Spleen (tissue), 11 donors: ENCODE measurements at regions not wholly inside any gene's neighbourhood (a gene's known extent, or its start where the extent isn't known, plus 50 kb on each side); places are given as distances from the start of the nearest gene placed in this dataset.

ENCODE experiments used
- DNase-seq: peaks from one replicate; pipeline ENCODE4 v3.0.0-alpha.2; 2020
- H3K27ac ChIP-seq, 8 donors: fragments of 200-600 bp; sonication (generic) in 7 of 8; 1 replicate in 4 of 8; 2 replicates in 4 of 8; pipeline versions ENCODE4 v1.5.0 to v1.8.0; 2016 to 2021; ENCODE audit warnings: inconsistent platforms in 4 of 8, mild to moderate bottlenecking in 4 of 8, moderate library complexity in 1 of 8
- H3K27me3 ChIP-seq, 7 donors: fragments of 200-600 bp; sonication (generic) in 6 of 7; replicated peaks in 1 of 7; 1 replicate in 4 of 7; 2 replicates in 3 of 7; pipeline versions ENCODE4 v1.5.0 to v1.8.0; 2016 to 2021; ENCODE audit warnings: inconsistent platforms in 3 of 7, mild to moderate bottlenecking in 1 of 7
- H3K36me3 ChIP-seq, 6 donors: fragments of 200-600 bp; sonication (generic) in 5 of 6; 1 replicate in 4 of 6; 2 replicates in 2 of 6; pipeline versions ENCODE4 v1.5.0 to v1.8.0; 2016 to 2021; ENCODE audit warnings: inconsistent platforms in 2 of 6
- H3K4me1 ChIP-seq, 6 donors: fragments of 200-600 bp; sonication (generic) in 5 of 6; 1 replicate in 3 of 6; 2 replicates in 3 of 6; pipeline versions ENCODE4 v1.5.0 to v1.8.0; 2016 to 2021; ENCODE audit warnings: inconsistent platforms in 3 of 6
- H3K4me3 ChIP-seq, 8 donors: fragments of 200-600 bp; sonication (generic) in 7 of 8; 1 replicate in 4 of 8; 2 replicates in 4 of 8; pipeline versions ENCODE4 v1.5.0 to v1.8.0; 2016 to 2021; ENCODE audit warnings: inconsistent platforms in 4 of 8, mild to moderate bottlenecking in 4 of 8, moderate library complexity in 2 of 8
- H3K9me3 ChIP-seq, 8 donors: fragments of 200-600 bp; sonication (generic) in 7 of 8; 1 replicate in 4 of 8; 2 replicates in 4 of 8; pipeline versions ENCODE4 v1.5.0 to v1.8.0; 2016 to 2021; ENCODE audit warnings: inconsistent platforms in 4 of 8
- POLR2A ChIP-seq, 3 donors: fragments of 450-650 bp; IDR thresholded peaks; one replicate each; pipeline ENCODE4 v1.5.1; 2017; ENCODE audit warnings: antibody characterized with exemption in 3 of 3, mild to moderate bottlenecking in 1 of 3
- POLR2AphosphoS5 ChIP-seq, 3 donors: sonication (generic); formaldehyde crosslinking; IDR thresholded peaks; one replicate each; pipeline ENCODE4 v1.5.1; 2017; ENCODE audit warnings: antibody characterized with exemption in 3 of 3
- WGBS, 5 donors: extraction: QIAGEN DNeasy Blood & Tissue Kit in 3 of 5; methylation state at CpG; one replicate each; pipeline versions ENCODE4 v1.1.5 to v1.1.7; 2013 to 2018; 5-methylcytosine and 5-hydroxymethylcytosine counted together
- intact Hi-C: fragments of 100-400 bp; cut with DNase I; formaldehyde crosslinking; loops from one replicate; pipeline ENCODE4 v1.15.0; 2023; ENCODE audit warnings: low total_unique reads
- TF ChIP-seq, protein P1 (sequence below), 11 experiments: fragments of 200-600 bp in 7 of 11; fragments of 450-650 bp in 4 of 11; sonication (generic) in 4 of 11; IDR thresholded peaks in 8 of 11; conservative IDR thresholded peaks in 3 of 11; 1 replicate in 7 of 11; 2 replicates in 4 of 11; pipeline versions ENCODE4 v1.4.0 to v1.8.0; 2016 to 2021; ENCODE audit warnings: antibody characterized with exemption in 11 of 11, inconsistent platforms in 4 of 11, mild to moderate bottlenecking in 1 of 11
- donor health status: healthy with polysubstance abuse.
- donor health status: DM: no; HTN: no; CAD: no; lungs with moderate emphysema.
- donor health status: DM: no; HTN: no; CAD: no.
- donor health status: Bipolar disorder and iron deficiency.
- donor health status: healthy.
- donor health status: DM: no; HTN: no; CAD: no.
- donor health status: DM: yes; HTN: yes; CAD: no.

DNA sequence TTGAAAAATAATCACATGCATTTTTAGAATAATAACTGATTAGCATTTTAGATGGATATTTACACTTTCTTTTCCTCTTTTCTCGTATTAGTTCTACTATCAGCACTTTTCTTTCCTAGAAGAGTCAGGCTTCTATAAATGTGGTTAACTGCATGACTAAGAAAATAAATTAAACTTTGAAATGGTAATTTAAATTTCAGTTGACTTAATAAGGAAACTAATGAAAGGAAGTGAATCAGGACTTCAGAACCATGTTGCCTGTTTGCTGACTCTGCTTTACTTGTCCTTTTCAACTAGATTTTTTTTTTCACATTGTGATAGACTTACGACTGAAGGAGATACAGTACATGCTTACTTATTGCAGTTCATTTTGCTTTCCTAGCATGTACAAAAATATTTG, 1258.2 kb upstream of the EYS start:
- no peaks in the 10 kb centered on the region for H3K27me3 ChIP-seq
- 63 to 91% (median 70%) methylated on average over 2 of the region's 2 CpGs for WGBS, 5 donors
- H3K4me3 ChIP-seq: no peak overlapping the region
- intact Hi-C loops: no loop called here
- no peaks in the 10 kb centered on the region for H3K36me3 ChIP-seq
- no peaks in the 10 kb centered on the region for H3K4me1 ChIP-seq
- DNase-seq: no peak
- peaks cover 0 to 11% (median 2%) of the 10 kb centered on the region in 8 donors for H3K9me3 ChIP-seq
- no peak overlapping the region for H3K27ac ChIP-seq
- TF ChIP-seq, protein P1, sequence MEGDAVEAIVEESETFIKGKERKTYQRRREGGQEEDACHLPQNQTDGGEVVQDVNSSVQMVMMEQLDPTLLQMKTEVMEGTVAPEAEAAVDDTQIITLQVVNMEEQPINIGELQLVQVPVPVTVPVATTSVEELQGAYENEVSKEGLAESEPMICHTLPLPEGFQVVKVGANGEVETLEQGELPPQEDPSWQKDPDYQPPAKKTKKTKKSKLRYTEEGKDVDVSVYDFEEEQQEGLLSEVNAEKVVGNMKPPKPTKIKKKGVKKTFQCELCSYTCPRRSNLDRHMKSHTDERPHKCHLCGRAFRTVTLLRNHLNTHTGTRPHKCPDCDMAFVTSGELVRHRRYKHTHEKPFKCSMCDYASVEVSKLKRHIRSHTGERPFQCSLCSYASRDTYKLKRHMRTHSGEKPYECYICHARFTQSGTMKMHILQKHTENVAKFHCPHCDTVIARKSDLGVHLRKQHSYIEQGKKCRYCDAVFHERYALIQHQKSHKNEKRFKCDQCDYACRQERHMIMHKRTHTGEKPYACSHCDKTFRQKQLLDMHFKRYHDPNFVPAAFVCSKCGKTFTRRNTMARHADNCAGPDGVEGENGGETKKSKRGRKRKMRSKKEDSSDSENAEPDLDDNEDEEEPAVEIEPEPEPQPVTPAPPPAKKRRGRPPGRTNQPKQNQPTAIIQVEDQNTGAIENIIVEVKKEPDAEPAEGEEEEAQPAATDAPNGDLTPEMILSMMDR (IDR thresholded peaks at IDR 0.05 in 8 of 11, conservative IDR thresholded peaks at IDR 0.05 in 3 of 11): no peak
- TF ChIP-seq POLR2A (IDR thresholded peaks at IDR 0.05) (no peak), POLR2AphosphoS5 (IDR thresholded peaks at IDR 0.05) (no peak)

DNA sequence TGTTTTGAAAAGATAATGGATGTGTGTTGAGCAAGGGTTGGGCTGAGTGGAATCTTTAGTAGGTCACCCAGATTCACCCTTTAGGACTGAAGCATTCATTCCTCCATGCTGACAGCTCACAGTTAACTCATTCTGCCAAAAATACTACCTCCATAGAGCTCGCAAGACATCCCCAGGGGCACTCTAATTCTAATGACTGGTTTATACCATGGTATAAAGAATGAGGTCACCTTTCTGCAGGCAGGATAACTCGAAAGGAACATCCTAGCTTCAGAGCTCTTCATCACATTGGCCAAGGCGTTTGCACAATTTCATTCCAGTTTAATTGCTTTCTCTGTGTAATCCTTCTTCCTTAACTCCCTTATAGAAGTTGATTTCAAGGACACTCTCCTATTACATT, 1257.2 kb upstream of the EYS start:
- no peaks in the 10 kb centered on the region for H3K4me1 ChIP-seq
- no peaks in the 10 kb centered on the region for H3K27me3 ChIP-seq
- no peak overlapping the region for H3K27ac ChIP-seq
- no peaks in the 10 kb centered on the region for H3K36me3 ChIP-seq
- H3K4me3 ChIP-seq: no peak overlapping the region
- intact Hi-C loops: no loop called here
- DNase-seq: no peak
- 68 to 89% (median 75%) methylated on average over 3 of the region's 3 CpGs for WGBS, 5 donors
- TF ChIP-seq, protein P1 (IDR thresholded peaks at IDR 0.05 in 8 of 11, conservative IDR thresholded peaks at IDR 0.05 in 3 of 11): no peak
- TF ChIP-seq POLR2A (IDR thresholded peaks at IDR 0.05) (no peak), POLR2AphosphoS5 (IDR thresholded peaks at IDR 0.05) (no peak)
- H3K9me3 ChIP-seq: peaks cover 0 to 21% (median 8%) of the 10 kb centered on the region in 8 donors

GRCh38 chr6:66962082-66962481, 1255.1 kb upstream of the EYS start:
- intact Hi-C loops: no loop called here
- TF ChIP-seq POLR2AphosphoS5 (IDR thresholded peaks at IDR 0.05) (no peak), POLR2A (IDR thresholded peaks at IDR 0.05) (no peak)
- TF ChIP-seq, protein P1 (IDR thresholded peaks at IDR 0.05 in 8 of 11, conservative IDR thresholded peaks at IDR 0.05 in 3 of 11): no peak
- Histone ChIP-seq H3K4me3 (no peak overlapping the region), H3K27ac (no peak overlapping the region), H3K9me3 (peaks cover 0 to 30% (median 8%) of the 10 kb centered on the region in 8 donors), H3K27me3 (no peaks in the 10 kb centered on the region), H3K36me3 (no peaks in the 10 kb centered on the region), H3K4me1 (no peaks in the 10 kb centered on the region)
- no peak for DNase-seq
- 88 to 93% (median 92%) methylated on average over 4 of the region's 4 CpGs for WGBS, 5 donors

DNA sequence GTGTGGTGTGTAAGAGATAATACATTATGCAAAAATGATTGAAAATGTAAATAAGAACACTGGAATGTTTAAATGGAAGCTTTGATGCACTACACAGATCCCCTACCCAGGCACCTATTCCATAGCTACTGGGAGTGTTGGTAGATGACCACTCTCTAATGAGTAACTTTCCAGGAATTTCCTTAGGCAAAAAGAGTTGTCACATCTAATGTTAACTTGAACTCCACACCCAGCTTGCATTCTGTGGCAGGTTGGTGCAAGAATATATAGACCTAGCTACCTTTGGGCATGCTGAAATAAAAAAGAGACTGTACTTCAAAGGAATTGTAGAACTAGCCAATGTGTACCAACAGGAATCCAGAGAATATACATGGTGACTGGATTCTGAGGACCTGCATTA, 1254.2 kb upstream of the EYS start:
- Histone ChIP-seq H3K36me3 (no peaks in the 10 kb centered on the region), H3K27ac (no peak overlapping the region), H3K4me3 (no peak overlapping the region), H3K27me3 (no peaks in the 10 kb centered on the region), H3K4me1 (no peaks in the 10 kb centered on the region), H3K9me3 (peaks cover 0 to 30% (median 8%) of the 10 kb centered on the region in 8 donors)
- no peak for TF ChIP-seq POLR2AphosphoS5 (IDR thresholded peaks at IDR 0.05)
- TF ChIP-seq, protein P1 (IDR thresholded peaks at IDR 0.05 in 8 of 11, conservative IDR thresholded peaks at IDR 0.05 in 3 of 11): no peak
- TF ChIP-seq POLR2A (IDR thresholded peaks at IDR 0.05): no peak
- DNase-seq: no peak
- intact Hi-C loops: no loop called here
